B cell (primary cell): ENCODE measurements at regions not wholly inside any gene's neighbourhood (a gene's known extent, or its start where the extent isn't known, plus 50 kb on each side); places are given as distances from the start of the nearest gene placed in this dataset.

ENCODE experiments used
- ATAC-seq: fragments of 200-7000 bp; cut with Tn5 transposase; one replicate; pipeline ENCODE4 v1.10.0; 2021; ENCODE audit warnings: low read depth, mild to moderate bottlenecking, moderate number of reproducible peaks, moderate library complexity
- CTCF ChIA-PET: fragments of 350-600 bp; sonication (Branson Sonifier 250); formaldehyde crosslinking; loops from one replicate; lab custom pipeline; 2021; ENCODE audit warnings: antibody characterized with exemption, inconsistent platforms; lab: Charles Lee
- POLR2A ChIA-PET: fragments of 350-600 bp; sonication (Branson Sonifier 250); formaldehyde crosslinking; loops from one replicate; lab custom pipeline; 2021; ENCODE audit warnings: antibody characterized with exemption; lab: Charles Lee
- DNase-seq: peaks from one replicate; pipeline ENCODE4 v3.0.0; 2013
- H2AFZ ChIP-seq: 2 replicates; pipeline ENCODE4 v1.6.1; 2012; ENCODE audit warnings: mild to moderate bottlenecking, low read depth, low read length; ENCODE audit not compliant: insufficient read depth, poor library complexity, severe bottlenecking
- H3K27ac ChIP-seq, 2 donors: 1 replicate in 1 of 2; 2 replicates in 1 of 2; pipeline ENCODE4 v1.5.1; 2012 to 2013; ENCODE audit warnings: low read length in 2 of 2, mild to moderate bottlenecking in 2 of 2, moderate library complexity in 1 of 2
- H3K27me3 ChIP-seq, 4 experiments: fragments of 200-600 bp in 1 of 4; sonication (generic) in 1 of 4; replicated peaks in 1 of 4; 1 replicate in 2 of 4; 2 replicates in 2 of 4; pipeline versions ENCODE4 v1.6.1 to v1.7.0; 2013 to 2016; ENCODE audit warnings: low read length in 3 of 4, mild to moderate bottlenecking in 2 of 4, mixed read lengths in 1 of 4, moderate library complexity in 1 of 4; ENCODE audit not compliant: insufficient read depth in 4 of 4, control insufficient read depth in 3 of 4; ENCODE audit errors: control extremely low read depth in 1 of 4
- H3K36me3 ChIP-seq, 2 experiments: replicated peaks in 1 of 2; 1 replicate in 1 of 2; 2 replicates in 1 of 2; pipeline versions ENCODE4 v1.6.1 to v1.7.1; 2013; ENCODE audit warnings: low read length in 1 of 2; ENCODE audit not compliant: insufficient read depth in 2 of 2, control insufficient read depth in 1 of 2; ENCODE audit errors: control extremely low read depth in 1 of 2, extremely low read depth in 1 of 2
- H3K4me1 ChIP-seq, 2 donors: fragments of 200-600 bp in 1 of 2; sonication (generic) in 1 of 2; 1 replicate in 1 of 2; 2 replicates in 1 of 2; pipeline versions ENCODE4 v1.5.1 to v1.6.1; 2013 to 2017; ENCODE audit warnings: low read length in 2 of 2; ENCODE audit not compliant: control insufficient read depth in 2 of 2, insufficient read depth in 2 of 2
- H3K4me2 ChIP-seq: replicated peaks from 2 replicates; pipeline ENCODE3; 2012; ENCODE audit warnings: mild to moderate bottlenecking, low read depth, low read length; ENCODE audit not compliant: poor library complexity, severe bottlenecking
- H3K4me3 ChIP-seq, 5 experiments: fragments of 200-600 bp in 1 of 5; sonication (generic) in 1 of 5; 1 replicate in 3 of 5; 2 replicates in 2 of 5; pipeline versions ENCODE4 v1.5.1 to v1.7.0; 2011 to 2016; ENCODE audit warnings: low read length in 4 of 5, mild to moderate bottlenecking in 4 of 5, low read depth in 2 of 5, control low read depth in 1 of 5, moderate library complexity in 1 of 5; ENCODE audit not compliant: insufficient read depth in 1 of 5; ENCODE audit errors: control extremely low read depth in 1 of 5, extremely low read depth in 1 of 5
- H3K79me2 ChIP-seq: fragments of 200-600 bp; sonication (generic); one replicate; pipeline ENCODE4 v1.6.0; 2016; ENCODE audit warnings: low read length; ENCODE audit not compliant: control insufficient read depth, insufficient read depth
- H3K9ac ChIP-seq: fragments of 200-600 bp; sonication (generic); 2 replicates; pipeline ENCODE4 v1.6.1; 2017; ENCODE audit warnings: mild to moderate bottlenecking, low read length, moderate library complexity
- H3K9me3 ChIP-seq, 3 donors: one replicate each; pipeline versions ENCODE4 v1.6.1 to v1.7.1; 2013; ENCODE audit warnings: low read length in 2 of 3; ENCODE audit not compliant: control insufficient read depth in 2 of 3, insufficient read depth in 1 of 3; ENCODE audit errors: control extremely low read depth in 1 of 3
- H4K20me1 ChIP-seq: 2 replicates; pipeline ENCODE4 v1.6.0; 2012; ENCODE audit warnings: mild to moderate bottlenecking, low read length; ENCODE audit not compliant: insufficient read depth, control insufficient read depth, poor library complexity, severe bottlenecking
- H3K27ac Mint-ChIP-seq: one replicate; pipeline ENCODE4 v1.8.0; 2021; ENCODE audit warnings: mixed read lengths
- H3K27me3 Mint-ChIP-seq: one replicate; pipeline ENCODE4 v1.8.0; 2021; ENCODE audit warnings: mixed read lengths
- H3K4me1 Mint-ChIP-seq: one replicate; pipeline ENCODE4 v1.8.0; 2021; ENCODE audit warnings: mixed read lengths
- H3K4me3 Mint-ChIP-seq: one replicate; pipeline ENCODE4 v1.8.0; 2021; ENCODE audit warnings: mixed read lengths
- H3K9me3 Mint-ChIP-seq: one replicate; pipeline ENCODE4 v1.8.0; 2022; ENCODE audit warnings: mixed read lengths; ENCODE audit not compliant: insufficient read depth
- CTCF ChIP-seq: fragments of 200-600 bp; IDR thresholded peaks from one replicate; pipeline ENCODE4 v1.8.0; 2022; ENCODE audit warnings: antibody characterized with exemption, mild to moderate bottlenecking
- EZH2 ChIP-seq: IDR thresholded peaks from 2 replicates; pipeline ENCODE4 v1.6.1; 2012; ENCODE audit warnings: borderline replicate concordance, low read depth, mild to moderate bottlenecking, moderate library complexity, low read length; ENCODE audit not compliant: insufficient read depth, poor library complexity, severe bottlenecking
- WGBS: methylation state at CpG from one replicate; pipeline ENCODE4 v1.1.5; 2013; ENCODE audit warnings: missing lambda C conversion rate; ENCODE audit not compliant: insufficient coverage; 5-methylcytosine and 5-hydroxymethylcytosine counted together
- intact Hi-C: fragments of 100-400 bp; cut with micrococcal nuclease; formaldehyde crosslinking; loops from one replicate; pipeline ENCODE4 v1.10.0; 2022

GRCh38 chr17:77723909-77724875 is 234.3 kb upstream of the TNRC6C start:
- H3K27ac Mint-ChIP-seq, result no peak overlapping the region
- H3K79me2 ChIP-seq, result no peaks in the 10 kb centered on the region
- no peaks in the 10 kb centered on the region for H4K20me1 ChIP-seq
- no peak for ATAC-seq
- no peak overlapping the region for H3K4me3 Mint-ChIP-seq
- H3K4me1 ChIP-seq, result peaks cover 0 to 9% of the 10 kb centered on the region in 2 donors
- WGBS, result 82% methylated on average over 17 of the region's 22 CpGs
- H2AFZ ChIP-seq, result no peak overlapping the region
- CTCF ChIA-PET, result no interaction called here
- H3K27ac ChIP-seq, result no peak overlapping the region
- H3K9me3 ChIP-seq, result no peaks in the 10 kb centered on the region
- H3K4me1 Mint-ChIP-seq, result peaks cover 3% of the 10 kb centered on the region
- intact Hi-C loops, result no loop called here
- no peaks in the 10 kb centered on the region for H3K36me3 ChIP-seq
- H3K4me2 ChIP-seq, result no peak overlapping the region
- H3K27me3 ChIP-seq, result peaks cover 0 to 31% (median 11%) of the 10 kb centered on the region in 4 experiments
- no peak overlapping the region for H3K9ac ChIP-seq
- no peak for DNase-seq
- H3K9me3 Mint-ChIP-seq, result no peaks in the 10 kb centered on the region
- POLR2A ChIA-PET, result no interaction called here
- TF ChIP-seq CTCF (no peak), EZH2 (no peak)
- peaks cover 40% of the 10 kb centered on the region for H3K27me3 Mint-ChIP-seq
- H3K4me3 ChIP-seq, result no peak overlapping the region
